NCI-H1092 treated with DMSO at 0.1 percent for 48 hours (cell line): ENCODE measurements at regions not wholly inside any gene's neighbourhood (a gene's known extent, or its start where the extent isn't known, plus 50 kb on each side); places are given as distances from the start of the nearest gene placed in this dataset.
"Not testable (repeated sequence)": the region's sequence is repeated elsewhere in the genome, so short reads cannot be mapped to it uniquely, and the experiment has no call there.

ENCODE experiments used
- DNase-seq: peaks from one replicate; lab custom pipeline; 2025; lab: John Stamatoyannopoulos, UW

- no peak for DNase-seq
Observed at GRCh38 chr2:144745424-144745823, 225.5 kb upstream of the ZEB2 start.

- no peak for DNase-seq
Observed at GRCh38 chr2:144738749-144739148, 218.8 kb upstream of the ZEB2 start.

- no peak for DNase-seq
Observed at GRCh38 chr2:144730711-144731110, 210.8 kb upstream of the ZEB2 start.

GRCh38 chr2:144724460-144724859, 204.5 kb upstream of the ZEB2 start:
- DNase-seq = not testable (repeated sequence)

GRCh38 chr2:144718376-144718775, 198.5 kb upstream of the ZEB2 start:
- no peak for DNase-seq

GRCh38 chr2:144715992-144716391, 196.1 kb upstream of the ZEB2 start:
- DNase-seq = no peak

- DNase-seq = no peak
Observed at GRCh38 chr2:144713410-144713809, 193.5 kb upstream of the ZEB2 start.

GRCh38 chr2:144712550-144712940, 192.6 kb upstream of the ZEB2 start:
- no peak for DNase-seq

GRCh38 chr2:144711630-144712549, 192.0 kb upstream of the ZEB2 start:
- DNase-seq = no peak

- DNase-seq = no peak
Observed at GRCh38 chr2:144711084-144711483, 191.2 kb upstream of the ZEB2 start.

GRCh38 chr2:144708626-144709025, 188.7 kb upstream of the ZEB2 start:
- DNase-seq = no peak

- DNase-seq = no peak
Observed at GRCh38 chr2:144707736-144708326, 187.9 kb upstream of the ZEB2 start.

GRCh38 chr2:144706647-144707046, 186.7 kb upstream of the ZEB2 start:
- DNase-seq = no peak

GRCh38 chr2:144705328-144706245, 185.7 kb upstream of the ZEB2 start:
- no peak for DNase-seq

- DNase-seq = no peak
Observed at GRCh38 chr2:144704709-144705095, 184.8 kb upstream of the ZEB2 start.

GRCh38 chr2:144703852-144704708, 184.2 kb upstream of the ZEB2 start:
- DNase-seq = no peak

- DNase-seq = no peak
Observed at GRCh38 chr2:144702051-144702450, 182.1 kb upstream of the ZEB2 start.

GRCh38 chr2:144701259-144701658, 181.3 kb upstream of the ZEB2 start:
- no peak for DNase-seq

GRCh38 chr2:144698156-144698555, 178.2 kb upstream of the ZEB2 start:
- no peak for DNase-seq

- no peak for DNase-seq
Observed at GRCh38 chr2:144695657-144696056, 175.7 kb upstream of the ZEB2 start.

GRCh38 chr2:144694456-144694855, 174.5 kb upstream of the ZEB2 start:
- DNase-seq = no peak

- DNase-seq = no peak
Observed at GRCh38 chr2:144693179-144693578, 173.3 kb upstream of the ZEB2 start.
